Nephron (organoid): ENCODE measurements at regions not wholly inside any gene's neighbourhood (a gene's known extent, or its start where the extent isn't known, plus 50 kb on each side); places are given as distances from the start of the nearest gene placed in this dataset.

Experiments used
- H3K27ac Mint-ChIP-seq, 3 experiments: 2 replicates each; pipeline ENCODE4 v1.8.0; 2020; ENCODE audit warnings: mixed read lengths in 3 of 3, mild to moderate bottlenecking in 2 of 3, moderate library complexity in 1 of 3
- H3K27me3 Mint-ChIP-seq: 2 replicates; pipeline ENCODE4 v1.8.0; 2021; ENCODE audit warnings: low read depth, mild to moderate bottlenecking, moderate library complexity, mixed read lengths
- H3K36me3 Mint-ChIP-seq: 2 replicates; pipeline ENCODE4 v1.8.0; 2020; ENCODE audit warnings: low read depth, mixed read lengths
- H3K4me1 Mint-ChIP-seq: 2 replicates; pipeline ENCODE4 v1.8.0; 2020; ENCODE audit warnings: mixed read lengths
- H3K4me3 Mint-ChIP-seq, 3 experiments: 2 replicates each; pipeline ENCODE4 v1.8.0; 2020; ENCODE audit warnings: mild to moderate bottlenecking in 3 of 3, mixed read lengths in 3 of 3, moderate library complexity in 2 of 3
- H3K9me3 Mint-ChIP-seq: 2 replicates; pipeline ENCODE4 v1.8.0; 2020; ENCODE audit warnings: mixed read lengths
- TF ChIP-seq, protein P1 (sequence below), 3 experiments: fragments of 200-600 bp; sonication (generic); IDR thresholded peaks; one replicate each; pipeline ENCODE4 v1.5.0; 2021; ENCODE audit warnings: antibody characterized with exemption in 3 of 3; ENCODE audit not compliant: unreplicated experiment in 3 of 3

DNA sequence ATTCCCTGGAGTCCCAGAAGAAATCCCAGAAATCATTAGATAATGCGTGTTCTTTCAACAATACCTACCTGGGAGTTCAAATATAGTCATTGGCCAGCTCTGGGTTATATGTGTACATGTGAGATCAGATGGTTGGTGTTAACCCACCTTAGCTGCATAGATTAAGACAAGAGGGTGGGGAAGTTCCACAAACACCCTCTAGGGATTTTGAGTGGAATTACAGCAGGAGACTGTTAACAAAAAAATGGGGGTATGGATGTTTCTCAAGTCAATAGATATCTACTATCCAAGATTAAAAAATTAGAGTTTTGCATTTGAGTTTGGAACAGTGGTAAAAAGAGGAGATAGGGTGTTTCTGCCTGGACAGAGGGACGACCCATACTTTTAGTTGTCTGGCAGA is 282.5 kb upstream of the CNTN3 start:
- no peak overlapping the region for H3K4me3 Mint-ChIP-seq
- no peak overlapping the region for H3K27ac Mint-ChIP-seq
- H3K9me3 Mint-ChIP-seq: no peaks in the 10 kb centered on the region
- no peaks in the 10 kb centered on the region for H3K36me3 Mint-ChIP-seq
- H3K4me1 Mint-ChIP-seq: no peaks in the 10 kb centered on the region
- no peaks in the 10 kb centered on the region for H3K27me3 Mint-ChIP-seq
- TF ChIP-seq, protein P1, sequence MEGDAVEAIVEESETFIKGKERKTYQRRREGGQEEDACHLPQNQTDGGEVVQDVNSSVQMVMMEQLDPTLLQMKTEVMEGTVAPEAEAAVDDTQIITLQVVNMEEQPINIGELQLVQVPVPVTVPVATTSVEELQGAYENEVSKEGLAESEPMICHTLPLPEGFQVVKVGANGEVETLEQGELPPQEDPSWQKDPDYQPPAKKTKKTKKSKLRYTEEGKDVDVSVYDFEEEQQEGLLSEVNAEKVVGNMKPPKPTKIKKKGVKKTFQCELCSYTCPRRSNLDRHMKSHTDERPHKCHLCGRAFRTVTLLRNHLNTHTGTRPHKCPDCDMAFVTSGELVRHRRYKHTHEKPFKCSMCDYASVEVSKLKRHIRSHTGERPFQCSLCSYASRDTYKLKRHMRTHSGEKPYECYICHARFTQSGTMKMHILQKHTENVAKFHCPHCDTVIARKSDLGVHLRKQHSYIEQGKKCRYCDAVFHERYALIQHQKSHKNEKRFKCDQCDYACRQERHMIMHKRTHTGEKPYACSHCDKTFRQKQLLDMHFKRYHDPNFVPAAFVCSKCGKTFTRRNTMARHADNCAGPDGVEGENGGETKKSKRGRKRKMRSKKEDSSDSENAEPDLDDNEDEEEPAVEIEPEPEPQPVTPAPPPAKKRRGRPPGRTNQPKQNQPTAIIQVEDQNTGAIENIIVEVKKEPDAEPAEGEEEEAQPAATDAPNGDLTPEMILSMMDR (IDR thresholded peaks at IDR 0.05; ENCODE audit: unreplicated experiment in 3 of 3): peak in 2 of 3 experiments; percentile 13 to 39

DNA sequence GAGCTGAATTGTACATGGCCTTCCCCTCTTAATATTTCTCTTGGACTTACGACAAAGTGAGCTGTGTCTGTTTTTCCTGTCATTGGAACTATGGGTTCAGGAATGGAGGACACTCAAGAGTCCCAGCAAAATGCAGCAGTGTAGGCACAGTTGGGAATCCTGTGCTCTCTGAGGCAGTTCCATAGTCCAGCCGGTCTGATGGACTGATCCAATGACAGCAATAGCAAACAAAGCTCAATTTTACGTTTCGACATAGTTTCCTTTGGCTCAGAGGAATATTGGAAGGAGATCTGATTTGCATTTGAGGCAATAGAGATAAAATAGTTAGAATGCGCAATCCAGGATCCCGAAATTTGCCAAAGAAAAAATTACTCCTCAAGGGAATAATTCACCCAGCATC is 276.9 kb upstream of the CNTN3 start:
- Mint-ChIP-seq H3K27ac (no peak overlapping the region), H3K9me3 (peaks cover 10% of the 10 kb centered on the region), H3K4me1 (no peaks in the 10 kb centered on the region), H3K36me3 (no peaks in the 10 kb centered on the region), H3K27me3 (no peaks in the 10 kb centered on the region), H3K4me3 (no peak overlapping the region)
- TF ChIP-seq, protein P1 (IDR thresholded peaks at IDR 0.05; ENCODE audit: unreplicated experiment in 3 of 3): no peak

DNA sequence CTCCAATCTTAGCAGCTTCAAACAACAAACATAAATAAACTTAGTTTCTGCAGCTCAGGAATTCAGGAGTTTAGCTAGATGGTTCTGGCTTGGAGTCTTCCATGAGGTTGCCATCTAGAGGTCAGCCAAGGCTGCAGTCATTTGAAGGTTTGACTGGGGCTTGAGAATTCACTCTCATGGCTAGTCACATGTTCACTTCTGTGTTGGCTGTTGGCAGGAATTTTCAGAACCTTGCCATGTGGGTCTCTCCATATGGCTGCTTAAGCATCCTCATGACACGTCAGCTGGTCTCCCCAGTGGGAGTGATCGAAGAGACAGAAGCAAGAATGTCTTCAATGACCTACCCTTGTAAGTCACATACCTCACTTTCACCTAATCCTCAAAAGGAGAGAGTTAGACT is 269.2 kb upstream of the CNTN3 start:
- Mint-ChIP-seq H3K4me1 (peaks cover 16% of the 10 kb centered on the region), H3K27me3 (no peaks in the 10 kb centered on the region), H3K36me3 (no peaks in the 10 kb centered on the region)

DNA sequence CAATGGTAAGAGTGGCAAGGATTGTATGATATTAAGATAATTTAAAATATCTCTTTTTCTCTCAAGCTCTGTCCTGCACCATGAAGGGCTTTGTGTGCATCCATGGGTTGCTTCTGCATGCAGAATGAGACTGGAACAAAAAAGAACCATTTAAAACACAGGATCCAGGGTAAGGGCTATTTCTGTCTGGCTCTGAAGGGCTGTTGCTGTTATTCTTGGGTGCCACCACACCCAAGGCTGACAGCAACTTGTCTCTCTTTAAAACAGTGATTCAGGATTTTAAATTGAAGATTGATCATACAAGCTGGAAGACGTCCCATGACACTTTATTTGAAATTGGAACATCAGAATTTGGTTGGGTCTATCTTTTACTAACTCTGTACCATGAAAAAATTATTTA is 268.8 kb upstream of the CNTN3 start:
- H3K36me3 Mint-ChIP-seq: no peaks in the 10 kb centered on the region
- no peak overlapping the region for H3K27ac Mint-ChIP-seq
- TF ChIP-seq, protein P1 (IDR thresholded peaks at IDR 0.05; ENCODE audit: unreplicated experiment in 3 of 3): no peak
- H3K4me3 Mint-ChIP-seq: no peak overlapping the region
- H3K9me3 Mint-ChIP-seq: peaks cover 7% of the 10 kb centered on the region
- peaks cover 16% of the 10 kb centered on the region for H3K4me1 Mint-ChIP-seq
- H3K27me3 Mint-ChIP-seq: no peaks in the 10 kb centered on the region

More for the DNA sequence above, 269.2 kb upstream of the CNTN3 start:
- Mint-ChIP-seq H3K4me3 (no peak overlapping the region), H3K27ac (no peak overlapping the region), H3K9me3 (peaks cover 10% of the 10 kb centered on the region)
- TF ChIP-seq, protein P1 (IDR thresholded peaks at IDR 0.05; ENCODE audit: unreplicated experiment in 3 of 3): peak in 1 of 3 experiments; percentile 9

DNA sequence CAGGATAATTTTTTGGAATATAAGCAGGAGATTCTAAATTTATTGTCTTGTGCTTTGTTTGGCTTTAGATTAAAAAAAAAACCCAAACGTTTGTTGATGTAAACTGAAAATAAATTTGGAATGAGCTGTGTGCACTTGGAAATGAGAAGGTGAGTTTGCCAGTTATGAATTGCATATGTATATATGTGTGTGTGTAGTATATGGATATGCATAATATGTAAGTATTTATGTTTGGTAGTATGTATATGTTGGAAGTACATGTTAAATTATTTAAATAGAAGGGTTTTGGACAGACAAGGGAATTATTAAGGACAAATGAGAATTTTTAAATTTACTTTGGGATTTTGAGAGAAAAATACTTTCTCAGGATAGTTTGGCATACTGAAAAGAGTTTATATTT is 265.8 kb upstream of the CNTN3 start:
- Mint-ChIP-seq H3K27ac (peak overlapping the region in 1 of 3 experiments; percentile 0), H3K4me3 (no peak overlapping the region), H3K9me3 (no peaks in the 10 kb centered on the region), H3K4me1 (peaks cover 16% of the 10 kb centered on the region), H3K27me3 (no peaks in the 10 kb centered on the region), H3K36me3 (no peaks in the 10 kb centered on the region)
- TF ChIP-seq, protein P1 (IDR thresholded peaks at IDR 0.05; ENCODE audit: unreplicated experiment in 3 of 3): no peak

DNA sequence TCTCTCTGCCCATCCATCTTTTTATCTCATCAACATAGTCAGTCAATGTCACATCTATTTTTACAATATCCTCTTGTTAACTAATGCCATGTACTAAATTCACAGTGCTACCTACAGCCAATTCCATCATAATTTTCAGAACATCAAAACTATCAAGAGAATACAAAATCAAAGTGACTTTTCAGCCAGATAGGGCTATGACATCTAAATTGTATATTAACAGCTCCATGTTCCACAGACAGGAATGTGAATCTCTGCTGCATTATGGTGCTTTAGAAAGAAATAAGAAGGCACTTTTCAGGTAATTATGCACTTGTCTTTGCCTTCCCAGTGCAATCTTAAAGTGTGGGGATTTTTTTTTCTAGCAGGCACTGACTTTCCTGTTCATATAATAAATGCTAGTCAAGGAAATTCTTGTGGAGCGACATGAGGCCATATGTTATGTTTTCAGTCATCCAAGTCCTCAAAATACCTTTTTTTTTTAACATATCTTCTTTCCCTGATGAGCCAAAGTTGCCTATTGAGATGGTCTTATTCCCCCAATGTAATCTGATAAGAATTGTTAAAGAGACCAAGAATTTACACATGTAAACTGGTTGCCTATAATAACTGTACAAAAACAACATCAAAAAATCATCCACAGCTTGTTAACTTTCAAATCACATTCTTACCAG is 252.0 kb upstream of the CNTN3 start:
- no peak overlapping the region for H3K27ac Mint-ChIP-seq

More for the DNA sequence above, 252.0 kb upstream of the CNTN3 start:
- Mint-ChIP-seq H3K36me3 (no peaks in the 10 kb centered on the region), H3K4me1 (peaks cover 6% of the 10 kb centered on the region), H3K27me3 (no peaks in the 10 kb centered on the region), H3K9me3 (no peaks in the 10 kb centered on the region), H3K4me3 (no peak overlapping the region)
- TF ChIP-seq, protein P1 (IDR thresholded peaks at IDR 0.05; ENCODE audit: unreplicated experiment in 3 of 3): no peak
